ENCODE measurements at regions not wholly inside any gene's neighbourhood (a gene's known extent, or its start where the extent isn't known, plus 50 kb on each side); places are given as distances from the start of the nearest gene placed in this dataset.
A peak's percentile ranks its signal among the peaks of the same experiment; 100 is the strongest.

DNA sequence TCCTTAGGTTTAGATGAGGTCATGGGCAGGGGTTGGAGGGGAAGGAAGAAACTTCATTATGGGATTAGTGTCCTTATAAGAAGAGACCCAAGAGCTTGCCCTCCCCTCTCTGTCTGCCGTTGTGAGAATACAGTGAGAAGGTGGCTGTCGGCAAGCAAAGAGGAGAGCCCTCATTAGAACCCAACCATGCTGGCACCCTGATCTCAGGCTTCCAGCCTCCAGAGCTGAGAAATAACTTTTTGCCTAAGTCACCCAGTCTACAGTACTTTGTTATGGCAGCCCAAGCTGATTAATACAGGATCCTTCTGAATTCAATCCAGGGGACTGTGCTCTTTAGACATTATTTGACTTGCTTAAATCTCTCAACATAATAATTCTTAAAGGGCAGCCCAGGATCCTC, 209.0 kb downstream of the RNF152 start:
- Histone ChIP-seq H3K27ac (no peak overlapping the region), H3K4me3 (no peak overlapping the region)

DNA sequence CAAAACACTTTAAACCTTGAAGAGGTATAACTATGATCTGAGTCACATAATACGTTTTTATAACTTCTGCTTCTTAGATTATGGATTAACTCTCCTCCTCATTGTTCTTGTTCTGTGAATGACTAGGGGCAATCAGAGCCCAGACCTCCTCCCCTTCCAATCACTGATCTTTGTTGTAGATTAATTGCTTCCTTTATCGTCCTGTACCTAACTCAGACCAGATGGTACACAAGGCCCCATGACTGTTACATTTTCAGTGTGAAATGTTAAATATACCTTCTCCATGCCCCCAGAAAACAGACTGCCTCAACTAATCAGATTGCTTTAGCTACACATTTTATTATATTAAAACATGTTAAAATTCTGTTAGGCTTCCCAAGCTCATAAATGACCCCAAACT, 211.7 kb downstream of the RNF152 start:
- H3K4me3 ChIP-seq, result no peak overlapping the region
- no peak overlapping the region for H3K27ac ChIP-seq

GRCh38 chr18:61679836-61680235, 213.0 kb downstream of the RNF152 start:
- H3K27ac ChIP-seq, result no peak overlapping the region
- H3K4me3 ChIP-seq, result no peak overlapping the region

DNA sequence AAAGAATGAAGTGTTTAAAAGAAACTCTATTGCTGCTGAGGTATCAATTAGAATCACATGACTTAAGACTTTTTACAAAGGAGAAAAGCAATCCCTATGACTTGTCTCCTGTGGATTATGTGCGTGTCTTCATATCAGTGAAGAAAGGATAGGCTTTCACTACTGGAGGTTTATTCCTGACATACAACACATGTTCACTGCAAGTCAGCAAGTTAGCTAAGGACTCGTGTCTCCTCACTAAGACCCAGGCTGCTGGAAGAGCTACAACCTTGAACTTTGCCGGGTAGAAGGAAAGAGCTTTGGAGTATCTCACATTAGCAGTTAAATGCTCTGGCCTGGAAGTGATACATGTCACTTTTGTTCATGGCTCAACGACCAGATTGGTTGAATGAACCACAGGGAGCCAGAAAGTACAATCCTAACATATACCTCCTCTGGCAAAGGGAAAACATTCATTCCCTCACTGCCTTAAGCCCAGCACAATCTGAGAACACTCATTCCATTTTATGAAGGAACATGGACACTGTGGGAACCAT, 215.3 kb downstream of the RNF152 start:
- no peak overlapping the region for H3K4me3 ChIP-seq
- no peak overlapping the region for H3K27ac ChIP-seq

DNA sequence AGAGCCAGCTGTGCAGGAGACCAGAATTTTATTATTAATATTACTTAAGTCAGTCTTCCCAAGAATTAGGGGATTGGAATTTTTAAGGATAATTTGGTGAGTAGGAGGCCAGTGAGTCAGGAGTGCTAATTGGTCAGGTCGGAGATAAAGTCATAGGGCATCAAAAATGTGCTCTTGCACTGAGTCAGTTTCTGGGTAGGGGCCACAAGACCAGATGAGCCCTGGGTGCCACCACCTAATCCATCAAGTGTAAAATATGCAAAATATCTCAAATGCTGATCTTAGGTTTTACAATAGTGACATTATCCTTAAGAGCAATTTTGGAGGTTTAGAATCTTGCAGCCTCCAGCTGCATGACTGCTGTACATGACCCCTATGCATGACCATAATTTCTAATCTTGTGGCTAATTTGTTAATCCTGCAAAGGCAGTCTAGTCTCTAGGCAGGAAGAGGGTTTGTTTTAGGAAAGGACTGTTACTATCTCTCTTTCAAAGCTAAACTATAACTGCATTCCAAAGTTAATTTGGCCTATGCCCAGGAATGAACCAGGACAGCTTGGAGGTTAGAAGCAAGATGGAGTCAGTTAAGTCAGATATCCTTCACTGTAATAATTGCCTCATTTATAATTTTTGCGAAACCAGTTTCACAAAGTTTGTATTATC, 215.9 kb downstream of the RNF152 start:
- Histone ChIP-seq H3K27ac (no peak overlapping the region), H3K4me3 (no peak overlapping the region)

DNA sequence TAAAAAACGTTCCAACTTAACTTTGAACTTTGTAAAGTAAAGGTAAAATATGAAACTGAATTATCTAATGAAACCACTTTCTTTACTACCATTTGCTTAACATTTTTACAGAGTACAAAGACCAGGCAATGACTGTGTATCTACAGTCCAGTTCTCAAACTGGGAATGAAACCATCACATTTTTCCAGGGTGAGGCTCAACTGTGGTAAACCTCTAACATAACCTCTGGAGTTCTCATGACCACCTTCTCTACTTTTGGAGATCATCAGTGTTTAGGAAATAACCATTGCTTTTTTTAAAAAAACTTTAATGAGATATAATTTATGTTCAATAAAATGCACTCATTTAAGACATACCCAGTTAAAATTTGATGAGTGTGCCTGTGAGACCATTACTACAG, 223.5 kb downstream of the RNF152 start:
- no peak overlapping the region for H3K4me3 ChIP-seq
- H3K27ac ChIP-seq, result no peak overlapping the region

DNA sequence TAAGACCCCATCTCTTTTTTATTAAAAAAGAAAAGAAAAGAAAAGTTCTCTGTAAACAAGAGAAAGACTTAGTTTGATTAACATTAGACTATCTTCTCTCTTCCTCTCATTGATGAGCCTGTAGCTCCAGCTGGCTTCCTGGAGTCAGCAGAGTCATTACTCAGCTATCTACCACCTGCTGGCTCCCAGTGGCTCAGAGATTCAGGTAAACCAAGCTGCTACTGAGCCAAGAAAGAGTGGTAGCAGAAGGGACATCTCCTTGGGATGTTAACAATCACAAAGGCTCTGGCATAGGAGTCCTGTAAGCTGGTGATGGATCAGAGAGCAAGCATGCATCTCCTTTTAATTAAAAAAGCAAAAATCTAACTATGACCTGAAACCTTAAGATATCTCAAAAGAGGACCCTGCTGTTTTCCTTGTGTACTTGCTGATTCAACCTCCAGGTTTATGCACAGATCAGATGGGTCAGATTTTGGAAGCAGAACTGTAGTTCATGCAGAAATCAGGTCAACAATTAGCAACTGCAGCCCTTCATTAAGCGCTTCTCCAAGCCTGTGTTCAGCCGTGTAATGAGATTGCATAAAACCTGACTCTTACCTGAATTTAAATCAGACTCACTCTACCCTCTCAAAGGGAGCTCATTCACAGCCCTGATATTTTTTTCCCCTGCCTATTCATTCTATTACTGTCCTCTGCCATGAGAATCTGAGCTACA, 225.8 kb downstream of the RNF152 start:
- Histone ChIP-seq H3K27ac (no peak overlapping the region), H3K4me3 (no peak overlapping the region)

- Histone ChIP-seq H3K27ac (no peak overlapping the region), H3K4me3 (no peak overlapping the region)
Observed at GRCh38 chr18:61664419-61665084, 228.3 kb downstream of the RNF152 start.

GRCh38 chr18:61662726-61663125, 230.1 kb downstream of the RNF152 start:
- Histone ChIP-seq H3K4me3 (no peak overlapping the region), H3K27ac (no peak overlapping the region)

- Histone ChIP-seq H3K4me3 (no peak overlapping the region), H3K27ac (no peak overlapping the region)
Observed at GRCh38 chr18:61658431-61658830, 234.4 kb downstream of the RNF152 start.

- H3K4me3 ChIP-seq, result no peak overlapping the region
- no peak overlapping the region for H3K27ac ChIP-seq
Observed at GRCh38 chr18:61657066-61657732, 235.6 kb downstream of the RNF152 start.

GRCh38 chr18:61655630-61656029, 237.2 kb downstream of the RNF152 start:
- Histone ChIP-seq H3K27ac (no peak overlapping the region), H3K4me3 (no peak overlapping the region)

DNA sequence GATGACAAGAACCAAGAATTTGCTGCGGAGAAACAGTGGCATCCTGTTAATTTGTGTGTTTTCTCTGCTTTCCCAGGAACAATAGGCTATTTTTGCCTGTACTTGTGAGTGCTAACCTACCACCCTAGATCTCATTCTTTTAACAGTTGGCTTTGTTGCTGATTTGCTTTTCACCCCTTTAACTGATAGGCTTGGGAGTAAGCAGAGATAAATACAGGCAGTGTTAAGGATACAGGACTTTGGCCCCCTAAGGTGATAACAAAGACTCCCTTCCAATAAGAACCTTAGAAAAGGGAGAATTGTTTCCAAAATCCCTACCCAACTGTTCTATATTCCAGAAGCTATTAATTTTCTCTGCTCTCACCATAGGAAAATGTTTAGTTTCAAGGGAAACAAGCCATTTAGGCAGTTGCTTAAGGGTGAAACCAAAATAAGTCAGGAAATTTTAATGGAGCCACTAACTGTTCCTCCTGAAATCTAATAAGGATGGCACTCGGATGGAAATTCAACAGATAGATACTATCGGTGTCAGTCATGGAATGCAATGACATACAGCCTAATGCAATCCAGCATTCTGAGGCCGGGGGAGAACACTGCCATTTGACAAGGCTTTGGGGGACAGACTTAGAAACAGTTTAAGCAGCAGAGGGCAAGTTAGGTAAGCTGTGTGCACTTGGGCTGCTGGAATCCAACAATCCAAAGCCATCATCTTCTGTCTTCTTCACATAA, 238.8 kb downstream of the RNF152 start:
- Histone ChIP-seq H3K27ac (peak overlapping the region in 1 of 21 experiments; percentile 57), H3K4me3 (no peak overlapping the region)

DNA sequence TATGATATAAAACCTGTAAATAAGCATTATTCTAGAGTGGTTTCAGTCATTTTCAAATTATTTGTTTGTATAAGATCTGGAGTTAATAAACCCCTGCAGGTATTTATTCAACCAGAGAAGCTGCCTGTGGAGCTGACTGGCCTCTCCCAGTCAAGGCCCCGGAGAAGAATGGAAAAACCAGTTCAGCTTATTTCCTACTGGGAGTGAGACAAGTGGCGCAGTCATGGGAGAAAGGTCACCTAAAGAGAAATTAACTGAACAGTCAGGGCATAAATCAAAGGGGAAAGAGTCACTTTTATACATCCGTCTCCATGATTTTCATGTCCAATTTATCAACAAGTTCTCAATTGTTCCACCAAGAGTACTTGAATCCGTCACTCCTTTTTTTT, 240.9 kb downstream of the RNF152 start:
- H3K27ac ChIP-seq, result no peak overlapping the region

DNA sequence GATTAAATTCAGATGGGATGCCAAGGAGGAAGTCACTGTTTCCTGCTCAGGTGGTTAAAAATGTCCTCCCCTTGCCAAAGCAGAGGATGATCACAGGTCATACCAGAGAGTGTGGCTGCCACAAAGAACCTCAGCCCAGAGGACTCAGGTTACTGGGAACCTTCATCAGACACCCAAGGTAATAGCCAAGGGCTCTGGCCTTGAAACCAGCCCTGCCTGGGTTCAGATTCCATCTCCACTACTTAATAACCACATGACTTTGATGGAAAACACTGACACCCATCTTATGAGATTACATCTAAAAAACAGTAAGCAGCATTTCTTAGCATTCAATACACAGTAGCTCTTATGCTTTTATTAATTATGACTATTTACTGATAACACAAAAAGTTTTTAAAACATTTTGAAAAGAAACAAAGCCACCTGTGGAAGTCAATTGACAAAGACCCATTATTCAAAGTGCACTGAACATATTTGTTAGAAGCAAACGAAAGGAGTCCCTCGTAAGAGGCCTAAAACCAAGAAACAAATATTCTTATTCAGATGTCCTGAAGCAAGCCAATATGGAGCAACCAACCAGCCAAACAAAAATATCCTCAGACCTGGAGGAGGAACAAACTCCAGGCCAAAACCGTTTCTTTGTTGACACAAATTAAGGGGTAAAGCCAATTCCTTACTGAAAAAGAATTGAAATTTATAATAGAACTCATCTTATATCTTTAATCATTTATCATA, 241.5 kb downstream of the RNF152 start:
- Histone ChIP-seq H3K4me3 (no peak overlapping the region), H3K27ac (no peak overlapping the region)

More for the DNA sequence above, 240.9 kb downstream of the RNF152 start:
- H3K4me3 ChIP-seq, result no peak overlapping the region

GRCh38 chr18:61643884-61644647, 248.7 kb downstream of the RNF152 start:
- peak overlapping the region in 1 of 21 experiments; percentile 1 for H3K27ac ChIP-seq
- H3K4me3 ChIP-seq, result no peak overlapping the region

- H3K4me3 ChIP-seq, result no peak overlapping the region
- H3K27ac ChIP-seq, result no peak overlapping the region
Observed at GRCh38 chr18:61639886-61640285, 252.9 kb downstream of the RNF152 start.

DNA sequence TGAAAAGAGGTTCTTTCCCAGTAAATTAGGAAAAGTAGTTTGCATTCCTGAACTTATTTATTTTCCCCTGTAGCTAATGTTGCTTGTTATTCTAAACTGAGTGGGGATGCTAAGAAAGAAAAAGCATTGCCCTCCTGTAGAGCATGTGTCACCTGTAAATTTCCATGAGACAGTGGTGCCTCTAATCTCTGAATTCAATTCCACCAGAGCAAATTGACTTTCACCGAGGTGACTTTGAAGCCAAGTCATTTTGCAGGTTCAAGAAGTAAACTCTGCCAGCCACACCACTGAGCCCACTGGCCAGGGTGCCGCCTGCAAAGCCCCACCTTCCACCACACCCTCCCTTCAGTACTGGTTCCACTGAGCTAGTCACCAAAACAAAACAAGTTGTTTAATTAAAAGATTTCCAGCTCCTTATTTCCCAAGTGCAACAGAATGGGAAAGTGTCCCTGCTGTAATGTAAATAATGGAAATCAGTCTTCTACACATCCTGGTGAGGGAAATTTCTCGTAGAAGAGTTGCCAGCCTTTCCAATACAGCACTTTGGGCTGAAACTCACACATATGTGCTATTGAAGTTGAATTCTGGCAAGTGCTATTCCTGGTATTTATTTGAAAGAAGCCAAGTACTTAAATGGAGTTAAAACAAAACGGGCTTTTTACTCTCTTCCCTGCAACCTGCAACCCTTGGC, 254.8 kb downstream of the RNF152 start:
- H3K4me3 ChIP-seq, result no peak overlapping the region
- no peak overlapping the region for H3K27ac ChIP-seq

Measured in skin epidermis (tissue), 12 donors.